ENCODE measurements at regions not wholly inside any gene's neighbourhood (a gene's known extent, or its start where the extent isn't known, plus 50 kb on each side); places are given as distances from the start of the nearest gene placed in this dataset.

GRCh38 chr2:215579809-215580208 lies 143.9 kb upstream of the FN1 start:
- H3K23ac ChIP-seq (ENCODE audit: insufficient read length), result no peak overlapping the region
- no peak overlapping the region for H4K91ac ChIP-seq (replicated peaks; ENCODE audit: insufficient read length, low read length)
- H2BK12ac ChIP-seq (ENCODE audit: low read depth, low read length), result no peak overlapping the region
- no peak overlapping the region for H2AFZ ChIP-seq (ENCODE audit: low read length)
- no peaks in the 10 kb centered on the region for H3K36me3 ChIP-seq (ENCODE audit: control insufficient read depth in 2 of 4, insufficient read depth in 4 of 4, low read length in 3 of 4)
- no peak overlapping the region for H3K4ac ChIP-seq (replicated peaks; ENCODE audit: insufficient read length, low read depth, low read length)
- no peak overlapping the region for H2BK120ac ChIP-seq (replicated peaks; ENCODE audit: low read depth, low read length)
- CTCF ChIA-PET (ENCODE audit: partially characterized antibody), result no interaction called here
- H3K14ac ChIP-seq (ENCODE audit: insufficient read length), result no peak overlapping the region
- H3K79me2 ChIP-seq (ENCODE audit: control insufficient read depth in 1 of 2, insufficient read depth in 2 of 2, low read length in 2 of 2), result no peaks in the 10 kb centered on the region
- no peak overlapping the region for H4K5ac ChIP-seq (ENCODE audit: insufficient read length, low read depth, low read length)
- H3K27ac ChIP-seq (ENCODE audit: low read depth, low read length), result no peak overlapping the region
- whole genome bisulfite sequencing, 2 experiments (ENCODE audit: extremely low coverage in 1 of 2, insufficient coverage in 1 of 2, insufficient read length in 1 of 2, insufficient replicate concordance in 2 of 2, low coverage in 1 of 2, low lambda C conversion rate in 2 of 2, missing lambda C conversion rate in 1 of 2), result 60% methylated on average over 3 of the region's 3 CpGs; no CpG with 5 or more reads in 1 of the 2 experiments
- H3K4me3 ChIP-seq (ENCODE audit: extremely low read depth in 1 of 4, insufficient read depth in 2 of 4, low read depth in 3 of 4, low read length in 4 of 4), result no peak overlapping the region
- FAIRE-seq (peak; percentile 39), DNase-seq (ENCODE audit: low read depth in 1 of 2, low spot score in 2 of 2) (no peak)
- no peak overlapping the region for H3K4me2 ChIP-seq (ENCODE audit: insufficient read depth in 1 of 2, low read depth in 2 of 2, low read length in 2 of 2)
- no peak overlapping the region for H2BK20ac ChIP-seq (ENCODE audit: low read length)
- H2BK15ac ChIP-seq (ENCODE audit: low read length), result no peak overlapping the region
- no peak overlapping the region for H2AK5ac ChIP-seq (ENCODE audit: low read depth, low read length)
- H3K9ac ChIP-seq (replicated peaks in 1 of 4; ENCODE audit: extremely low read depth in 1 of 4, low read depth in 3 of 4, low read length in 3 of 4), result no peak overlapping the region
- H3K23me2 ChIP-seq (ENCODE audit: low read depth, low read length), result no peaks in the 10 kb centered on the region
- no peak overlapping the region for H2BK5ac ChIP-seq (ENCODE audit: low read depth, low read length)
- H3K9me3 ChIP-seq (ENCODE audit: insufficient read depth in 2 of 2, low read depth in 1 of 2, low read length in 1 of 2), result no peaks in the 10 kb centered on the region
- no peak overlapping the region for H4K8ac ChIP-seq (ENCODE audit: extremely low read depth, insufficient read depth, low read length)
- H3K79me1 ChIP-seq (ENCODE audit: low read depth, low read length), result no peaks in the 10 kb centered on the region
- no peaks in the 10 kb centered on the region for H4K20me1 ChIP-seq (replicated peaks in 1 of 2; ENCODE audit: control insufficient read depth in 1 of 2, insufficient read depth in 2 of 2, low read length in 2 of 2)
- no peak for TF ChIP-seq CHD1 (IDR thresholded peaks at IDR 0.05; ENCODE audit: low read depth, low read length)
- no peak for TF ChIP-seq CEBPB (IDR thresholded peaks at IDR 0.05; ENCODE audit: low read depth, low read length)
- TF ChIP-seq ZNF274 (IDR thresholded peaks at IDR 0.05; ENCODE audit: borderline replicate concordance, extremely low read depth, low read length), result no peak
- no peak for TF ChIP-seq CREB1 (IDR thresholded peaks at IDR 0.05)
- no peak for TF ChIP-seq KDM5A (IDR thresholded peaks at IDR 0.05; ENCODE audit: low read length)
- TF ChIP-seq USF2 (IDR thresholded peaks at IDR 0.05; ENCODE audit: low read length), result no peak
- no peak for TF ChIP-seq SIX5 (IDR thresholded peaks at IDR 0.05; ENCODE audit: low read depth, low read length)
- TF ChIP-seq SIRT6 (IDR thresholded peaks at IDR 0.05; ENCODE audit: low read length), result no peak
- TF ChIP-seq POLR2A (IDR thresholded peaks at IDR 0.05; ENCODE audit: control extremely low read depth in 1 of 2, low read depth in 2 of 2, low read length in 2 of 2), result no peak
- H3K18ac ChIP-seq (ENCODE audit: extremely low read depth, low read length), result no peak overlapping the region
- no peak overlapping the region for H3K56ac ChIP-seq (replicated peaks; ENCODE audit: insufficient read length, low read depth, low read length)
- POLR2A ChIA-PET (ENCODE audit: partially characterized antibody), result no interaction called here
- no peaks in the 10 kb centered on the region for H3K4me1 ChIP-seq (replicated peaks in 1 of 4; ENCODE audit: control insufficient read depth in 3 of 4, insufficient read depth in 4 of 4, low read length in 3 of 4)
- H3K27me3 ChIP-seq (replicated peaks in 1 of 4; ENCODE audit: control insufficient read depth in 3 of 4, extremely low read depth in 1 of 4, insufficient read depth in 3 of 4, low read length in 3 of 4), result no peaks in the 10 kb centered on the region

Measured in H1 (cell line).